Endothelial cell of umbilical vein (primary cell): ENCODE measurements at regions not wholly inside any gene's neighbourhood (a gene's known extent, or its start where the extent isn't known, plus 50 kb on each side); places are given as distances from the start of the nearest gene placed in this dataset.

Source experiments
- CTCF ChIP-seq, 2 donors: IDR thresholded peaks; 1 replicate in 1 of 2; 2 replicates in 1 of 2; pipeline ENCODE4 v1.5.1; 2011; ENCODE audit warnings: low read length in 2 of 2, mild to moderate bottlenecking in 2 of 2, moderate library complexity in 2 of 2, control low read depth in 1 of 2, inconsistent platforms in 1 of 2, low read depth in 1 of 2; ENCODE audit not compliant: insufficient read depth in 1 of 2; ENCODE audit errors: extremely low read depth in 1 of 2
- EZH2 ChIP-seq: IDR thresholded peaks from 2 replicates; pipeline ENCODE4 v1.6.1; 2012; ENCODE audit warnings: borderline replicate concordance, low read depth, mild to moderate bottlenecking, moderate library complexity, low read length, inconsistent platforms; ENCODE audit not compliant: severe bottlenecking
- JUN ChIP-seq: IDR thresholded peaks from 2 replicates; pipeline ENCODE4 v1.6.1; 2011; ENCODE audit warnings: borderline replicate concordance, low read depth; ENCODE audit not compliant: insufficient read length, insufficient read depth
- MAX ChIP-seq: IDR thresholded peaks from 2 replicates; pipeline ENCODE4 v1.6.1; 2011; ENCODE audit not compliant: insufficient read depth, insufficient read length
- POLR2A ChIP-seq: IDR thresholded peaks from 2 replicates; pipeline ENCODE4 v1.6.1; 2012; ENCODE audit warnings: low read depth, mild to moderate bottlenecking, control low read depth, low read length

GRCh38 chr1:88140325-88140724, 543.7 kb upstream of the PKN2 start:
- TF ChIP-seq CTCF (IDR thresholded peaks at IDR 0.05; ENCODE audit: extremely low read depth in 1 of 2, insufficient read depth in 1 of 2, low read depth in 1 of 2, low read length in 2 of 2) (no peak), POLR2A (no peak), JUN (no peak), EZH2 (no peak), MAX (no peak)
